T-helper 1 cell treated with Interleukin-12 subunit alpha and Interleukin-12 subunit beta and Interleukin-4 antibody, amounts not matched to agents 30 μg/mL and 1 μg/mL, for 36 hours (primary cell): ENCODE measurements at regions not wholly inside any gene's neighbourhood (a gene's known extent, or its start where the extent isn't known, plus 50 kb on each side); places are given as distances from the start of the nearest gene placed in this dataset.

Source experiments
- H3K27ac Mint-ChIP-seq: one replicate; pipeline ENCODE4 v1.8.0; 2021; ENCODE audit warnings: mild to moderate bottlenecking, mixed read lengths
- H3K27me3 Mint-ChIP-seq: one replicate; pipeline ENCODE4 v1.8.0; 2021; ENCODE audit warnings: low read depth, mixed read lengths
- H3K36me3 Mint-ChIP-seq: one replicate; pipeline ENCODE4 v1.8.0; 2021; ENCODE audit warnings: low read depth, mixed read lengths
- H3K4me1 Mint-ChIP-seq: one replicate; pipeline ENCODE4 v1.8.0; 2021; ENCODE audit warnings: low read depth, mixed read lengths
- H3K4me3 Mint-ChIP-seq: one replicate; pipeline ENCODE4 v1.8.0; 2021; ENCODE audit warnings: mild to moderate bottlenecking, moderate library complexity, mixed read lengths
- H3K9me3 Mint-ChIP-seq: one replicate; pipeline ENCODE4 v1.8.0; 2021; ENCODE audit warnings: mixed read lengths

DNA sequence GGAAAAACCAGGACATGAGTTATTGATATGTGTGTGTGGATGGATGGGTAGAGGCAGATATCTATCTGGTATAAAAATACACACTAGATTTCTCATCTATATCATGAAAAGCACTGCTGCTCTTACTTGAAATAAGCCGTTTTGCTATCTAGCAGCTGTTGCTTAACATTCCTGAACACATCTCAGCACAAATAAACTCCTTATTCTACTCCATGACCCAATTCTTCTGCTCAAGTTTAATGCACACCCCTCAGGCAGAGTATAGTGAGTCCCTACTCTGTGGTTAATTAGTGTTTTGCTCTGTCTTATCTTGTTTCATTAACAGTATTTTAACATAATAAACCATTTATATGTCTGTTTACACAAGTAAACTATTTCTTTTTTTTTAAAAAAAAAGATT, 134.2 kb downstream of the CBLN2 start:
- H3K4me3 Mint-ChIP-seq, result no peak overlapping the region
- H3K36me3 Mint-ChIP-seq, result no peaks in the 10 kb centered on the region
- no peaks in the 10 kb centered on the region for H3K27me3 Mint-ChIP-seq
- no peak overlapping the region for H3K27ac Mint-ChIP-seq
- peaks cover 6% of the 10 kb centered on the region for H3K9me3 Mint-ChIP-seq
- H3K4me1 Mint-ChIP-seq, result no peaks in the 10 kb centered on the region

DNA sequence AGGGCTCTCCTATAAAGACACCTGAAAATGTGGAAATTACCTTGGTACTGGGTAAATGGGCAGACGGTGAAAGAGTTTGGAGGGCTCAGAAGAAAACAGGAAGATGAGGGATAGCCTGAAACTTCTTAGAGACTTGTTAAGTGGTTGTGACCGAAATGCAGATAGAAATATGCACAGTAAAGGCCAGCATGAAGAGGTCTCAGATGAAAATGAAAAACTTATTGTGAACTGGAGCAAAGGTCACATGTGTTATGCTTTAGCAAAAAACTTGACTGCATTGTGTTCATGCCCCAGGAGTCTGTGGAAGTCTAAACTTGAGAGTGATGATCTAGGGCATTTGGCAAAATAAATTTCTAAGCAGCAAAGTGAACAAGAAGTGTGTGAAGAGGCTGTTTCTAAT, 137.1 kb downstream of the CBLN2 start:
- no peaks in the 10 kb centered on the region for H3K36me3 Mint-ChIP-seq
- H3K27me3 Mint-ChIP-seq, result no peaks in the 10 kb centered on the region
- H3K4me1 Mint-ChIP-seq, result no peaks in the 10 kb centered on the region
- no peak overlapping the region for H3K27ac Mint-ChIP-seq
- H3K4me3 Mint-ChIP-seq, result no peak overlapping the region
- H3K9me3 Mint-ChIP-seq, result peaks cover 6% of the 10 kb centered on the region

DNA sequence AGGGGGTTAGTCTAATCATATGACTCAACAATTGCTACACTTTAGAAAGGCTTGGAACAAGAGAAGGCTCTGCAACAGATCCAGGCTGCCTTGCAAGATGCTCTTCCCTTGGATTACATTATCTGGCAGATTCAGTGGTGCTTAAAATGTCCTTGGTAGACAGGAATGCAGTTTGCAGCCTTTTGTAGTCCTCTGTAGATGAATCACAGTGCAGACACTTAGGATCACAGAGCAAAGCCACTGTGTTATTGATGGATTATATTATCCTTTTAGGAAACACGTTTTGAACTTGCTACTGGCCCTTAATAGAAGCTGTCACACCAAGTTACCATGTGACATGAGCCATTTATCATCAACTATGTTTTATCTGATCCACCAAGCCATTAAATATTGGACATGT, 152.2 kb downstream of the CBLN2 start:
- H3K27me3 Mint-ChIP-seq, result no peaks in the 10 kb centered on the region
- H3K36me3 Mint-ChIP-seq, result no peaks in the 10 kb centered on the region
- peaks cover 8% of the 10 kb centered on the region for H3K9me3 Mint-ChIP-seq
- no peak overlapping the region for H3K4me3 Mint-ChIP-seq
- no peaks in the 10 kb centered on the region for H3K4me1 Mint-ChIP-seq
- no peak overlapping the region for H3K27ac Mint-ChIP-seq

DNA sequence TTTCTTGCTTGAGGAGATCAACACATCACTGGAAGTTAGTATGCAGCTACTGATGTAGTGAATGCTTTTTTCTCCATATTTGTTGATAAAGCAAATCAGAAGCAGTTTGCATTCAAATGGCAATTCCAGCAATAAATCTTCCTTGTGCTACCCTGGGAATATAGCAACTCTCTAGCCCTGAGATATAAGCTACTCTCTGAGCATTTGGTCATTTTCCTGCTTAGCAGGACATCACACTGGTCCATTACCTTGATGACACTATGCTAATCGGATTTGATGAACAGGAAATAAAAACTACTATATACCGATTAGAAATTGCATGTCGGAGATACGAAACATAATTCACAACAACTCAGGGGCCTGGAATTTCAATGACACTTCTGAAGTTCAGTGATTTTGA, 152.7 kb downstream of the CBLN2 start:
- H3K4me1 Mint-ChIP-seq, result no peaks in the 10 kb centered on the region
- H3K36me3 Mint-ChIP-seq, result no peaks in the 10 kb centered on the region
- no peak overlapping the region for H3K27ac Mint-ChIP-seq
- no peak overlapping the region for H3K4me3 Mint-ChIP-seq
- peaks cover 8% of the 10 kb centered on the region for H3K9me3 Mint-ChIP-seq
- H3K27me3 Mint-ChIP-seq, result no peaks in the 10 kb centered on the region

DNA sequence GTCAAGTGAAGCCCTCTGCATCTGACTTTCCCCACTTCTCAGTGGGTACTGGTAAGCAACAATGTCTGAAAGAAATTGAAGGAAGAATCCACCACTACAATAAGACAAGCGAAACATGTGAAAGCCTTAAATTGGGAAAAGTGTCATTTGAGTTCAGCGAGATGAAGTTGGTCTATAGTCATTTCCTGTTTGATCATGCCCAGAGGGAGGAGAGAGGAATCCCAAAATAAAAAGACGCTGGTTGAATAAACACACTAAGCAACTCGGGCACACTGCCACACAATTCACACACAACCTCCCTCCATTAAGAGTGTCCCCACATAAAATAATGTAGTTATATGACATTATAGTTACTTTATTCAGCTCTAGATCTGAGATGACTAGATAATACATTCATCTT, 166.1 kb downstream of the CBLN2 start:
- Mint-ChIP-seq H3K27ac (no peak overlapping the region), H3K36me3 (no peaks in the 10 kb centered on the region)

DNA sequence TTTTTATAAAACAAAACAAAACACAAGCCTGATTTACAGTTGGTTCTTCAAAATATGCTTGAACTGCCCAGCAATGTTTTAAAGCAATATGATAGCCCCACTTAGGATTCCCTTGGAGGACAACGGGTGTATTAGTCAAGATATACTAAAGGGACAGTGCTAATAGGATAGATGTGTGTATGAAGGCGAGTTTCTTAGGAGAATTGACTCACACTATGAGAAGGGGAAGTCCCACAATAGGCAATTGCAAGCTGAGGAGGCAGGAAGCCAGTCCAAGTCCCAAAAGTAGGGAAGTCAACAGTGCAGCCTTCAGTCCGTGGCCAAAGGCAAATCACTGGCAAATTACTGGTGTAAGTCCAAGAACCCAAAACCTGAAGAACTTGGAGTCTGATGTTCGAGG, 167.9 kb downstream of the CBLN2 start:
- no peaks in the 10 kb centered on the region for H3K36me3 Mint-ChIP-seq
- no peaks in the 10 kb centered on the region for H3K4me1 Mint-ChIP-seq
- no peak overlapping the region for H3K27ac Mint-ChIP-seq

More for the DNA sequence above, 166.1 kb downstream of the CBLN2 start:
- H3K27me3 Mint-ChIP-seq, result no peaks in the 10 kb centered on the region
- H3K9me3 Mint-ChIP-seq, result no peaks in the 10 kb centered on the region
- no peaks in the 10 kb centered on the region for H3K4me1 Mint-ChIP-seq
- H3K4me3 Mint-ChIP-seq, result no peak overlapping the region

DNA sequence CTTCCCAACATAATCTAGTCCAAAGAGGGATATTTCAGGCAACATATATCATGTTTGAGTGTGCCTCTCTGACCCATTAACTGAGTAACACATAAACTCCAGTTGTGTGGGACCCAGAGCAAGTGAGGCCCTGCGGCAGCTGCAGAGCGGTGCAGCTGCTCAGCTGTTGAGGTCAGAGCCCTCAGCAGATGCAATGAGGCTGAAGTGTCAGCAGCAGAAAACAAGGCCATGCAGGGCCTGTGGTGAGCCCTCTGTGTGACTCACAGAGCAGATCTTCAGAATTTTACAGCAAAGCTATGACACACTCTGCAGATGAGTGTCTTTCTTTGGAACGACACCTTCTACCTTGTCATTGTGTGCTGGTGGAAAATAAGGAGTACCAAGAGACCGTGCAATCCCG, 168.5 kb downstream of the CBLN2 start:
- Mint-ChIP-seq H3K27ac (no peak overlapping the region), H3K4me1 (no peaks in the 10 kb centered on the region)

More for the DNA sequence above, 167.9 kb downstream of the CBLN2 start:
- Mint-ChIP-seq H3K27me3 (no peaks in the 10 kb centered on the region), H3K9me3 (no peaks in the 10 kb centered on the region), H3K4me3 (no peak overlapping the region)

DNA sequence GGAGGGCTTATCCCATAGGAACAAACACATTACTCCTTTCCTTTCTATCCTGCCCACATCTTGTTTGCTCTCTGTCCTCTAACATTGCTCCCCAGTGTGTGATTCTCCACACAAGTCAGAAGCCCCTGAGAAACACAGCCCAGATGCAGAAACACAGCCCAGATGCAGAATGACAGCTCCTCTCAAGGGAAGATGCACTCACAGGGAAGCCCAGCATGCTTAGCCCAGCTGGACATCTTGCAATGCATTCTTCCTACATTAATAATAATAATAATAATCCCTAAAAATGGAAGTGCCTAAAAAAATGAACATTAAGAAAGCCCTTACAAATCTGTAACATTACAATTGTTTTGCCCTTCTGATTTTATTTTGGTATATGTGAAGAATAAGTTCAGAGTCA, 172.1 kb downstream of the CBLN2 start:
- Mint-ChIP-seq H3K9me3 (peaks cover 9% of the 10 kb centered on the region), H3K36me3 (no peaks in the 10 kb centered on the region), H3K27me3 (no peaks in the 10 kb centered on the region), H3K4me3 (no peak overlapping the region), H3K27ac (no peak overlapping the region), H3K4me1 (no peaks in the 10 kb centered on the region)

More for the DNA sequence above, 168.5 kb downstream of the CBLN2 start:
- H3K4me3 Mint-ChIP-seq, result no peak overlapping the region
- H3K36me3 Mint-ChIP-seq, result no peaks in the 10 kb centered on the region
- H3K9me3 Mint-ChIP-seq, result peaks cover 3% of the 10 kb centered on the region
- H3K27me3 Mint-ChIP-seq, result no peaks in the 10 kb centered on the region

DNA sequence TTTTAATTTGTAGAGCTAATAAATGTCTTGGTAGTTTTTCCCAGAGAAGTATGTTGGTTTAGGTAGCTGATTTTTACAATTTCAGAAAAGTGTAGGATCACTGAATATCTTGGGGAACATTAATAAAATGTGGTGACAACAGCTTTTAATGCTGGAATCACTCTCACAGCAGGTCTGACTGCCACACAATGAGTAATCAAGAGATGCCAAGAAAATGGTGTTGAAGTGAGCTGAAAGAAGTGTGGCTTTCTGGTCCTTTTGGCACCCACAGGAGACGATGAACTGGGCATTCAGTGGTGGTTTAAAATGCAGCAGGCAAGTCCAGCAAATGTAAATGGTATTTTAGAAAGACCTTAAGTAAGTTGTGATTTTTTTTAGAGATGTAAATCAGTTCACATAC, 175.8 kb downstream of the CBLN2 start:
- H3K36me3 Mint-ChIP-seq, result no peaks in the 10 kb centered on the region
- H3K27ac Mint-ChIP-seq, result no peak overlapping the region
- H3K27me3 Mint-ChIP-seq, result no peaks in the 10 kb centered on the region
- H3K4me3 Mint-ChIP-seq, result no peak overlapping the region
- H3K4me1 Mint-ChIP-seq, result no peaks in the 10 kb centered on the region
- H3K9me3 Mint-ChIP-seq, result peaks cover 9% of the 10 kb centered on the region

DNA sequence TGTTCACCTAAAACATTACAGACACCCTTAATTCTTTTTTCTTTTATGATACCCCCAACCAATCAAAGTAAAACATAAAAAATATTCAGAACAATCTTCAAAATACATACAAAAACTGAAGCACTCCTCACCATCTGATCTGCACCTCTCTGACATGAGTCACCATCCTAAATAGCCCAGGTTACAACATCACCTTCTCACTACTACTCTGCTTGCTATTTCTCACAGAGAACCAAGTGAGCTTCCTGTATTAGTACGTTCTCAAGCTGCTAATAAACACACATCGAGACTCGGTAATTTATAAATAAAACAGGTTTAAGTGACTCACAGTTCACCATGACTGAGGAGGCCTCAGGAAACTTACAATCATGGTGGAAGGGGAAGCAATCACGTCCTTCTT, 183.5 kb downstream of the CBLN2 start:
- H3K27me3 Mint-ChIP-seq, result no peaks in the 10 kb centered on the region
- H3K4me1 Mint-ChIP-seq, result no peaks in the 10 kb centered on the region
- H3K27ac Mint-ChIP-seq, result no peak overlapping the region
- H3K36me3 Mint-ChIP-seq, result no peaks in the 10 kb centered on the region
- peaks cover 3% of the 10 kb centered on the region for H3K9me3 Mint-ChIP-seq
- H3K4me3 Mint-ChIP-seq, result no peak overlapping the region

DNA sequence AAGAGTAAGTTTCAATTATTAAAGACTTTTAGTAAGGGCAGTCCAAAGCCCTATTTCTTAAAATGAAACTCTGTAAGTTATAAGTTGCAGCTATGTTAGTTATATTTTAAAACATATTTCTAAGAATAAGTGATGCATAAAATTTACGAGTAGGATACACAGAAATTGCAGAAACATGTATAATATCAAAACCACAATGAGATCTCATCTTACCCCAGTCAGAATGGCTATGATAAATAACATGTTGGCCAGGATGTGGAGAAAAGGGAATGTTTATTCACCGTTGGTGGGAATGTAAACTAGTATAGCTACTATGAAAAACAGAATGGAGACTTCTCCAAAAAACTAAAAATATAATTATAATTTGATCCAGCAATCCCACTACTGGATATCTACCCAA, 201.2 kb downstream of the CBLN2 start:
- Mint-ChIP-seq H3K4me3 (no peak overlapping the region), H3K9me3 (no peaks in the 10 kb centered on the region), H3K36me3 (no peaks in the 10 kb centered on the region), H3K27ac (no peak overlapping the region), H3K4me1 (no peaks in the 10 kb centered on the region), H3K27me3 (no peaks in the 10 kb centered on the region)

DNA sequence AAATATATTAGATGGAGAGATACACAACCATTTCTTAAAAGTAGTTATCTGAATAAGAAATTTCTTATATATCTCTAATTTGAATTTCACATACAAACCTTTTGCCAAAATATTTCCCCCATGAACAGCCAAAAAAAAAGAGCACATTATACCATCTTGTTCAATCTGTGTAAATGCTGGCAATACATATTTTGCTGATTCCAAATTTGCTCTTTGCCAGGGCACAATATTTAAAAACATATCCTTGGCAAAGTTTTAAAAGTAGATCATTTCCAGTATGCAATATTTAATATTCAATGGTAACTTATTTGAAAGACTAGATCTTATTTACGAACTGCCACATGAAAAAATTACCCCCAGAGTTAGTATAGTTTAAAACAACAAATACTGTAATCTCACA, 204.2 kb downstream of the CBLN2 start:
- H3K36me3 Mint-ChIP-seq, result no peaks in the 10 kb centered on the region
- H3K9me3 Mint-ChIP-seq, result no peaks in the 10 kb centered on the region
- H3K4me1 Mint-ChIP-seq, result no peaks in the 10 kb centered on the region
- H3K27me3 Mint-ChIP-seq, result no peaks in the 10 kb centered on the region
- H3K27ac Mint-ChIP-seq, result no peak overlapping the region
- no peak overlapping the region for H3K4me3 Mint-ChIP-seq

DNA sequence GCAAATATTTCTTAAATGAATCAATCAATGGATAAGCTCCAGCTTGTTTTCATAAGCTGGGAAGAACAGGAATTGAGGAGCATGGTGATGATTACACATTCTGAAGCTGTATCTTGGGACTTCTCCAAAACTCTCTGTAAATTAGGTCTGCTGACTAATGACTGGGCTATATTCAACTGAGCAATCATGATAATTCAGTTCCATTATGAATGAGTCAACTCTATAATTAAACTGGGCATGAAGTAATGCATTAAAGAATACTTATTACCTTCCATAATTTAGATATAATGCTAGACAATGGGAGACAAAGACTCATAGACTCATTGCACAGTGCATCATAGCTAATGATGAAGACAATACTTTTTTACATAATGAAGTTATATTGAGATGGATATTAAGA, 207.4 kb downstream of the CBLN2 start:
- Mint-ChIP-seq H3K36me3 (no peaks in the 10 kb centered on the region), H3K27me3 (no peaks in the 10 kb centered on the region), H3K4me1 (no peaks in the 10 kb centered on the region), H3K4me3 (no peak overlapping the region), H3K27ac (no peak overlapping the region), H3K9me3 (no peaks in the 10 kb centered on the region)

DNA sequence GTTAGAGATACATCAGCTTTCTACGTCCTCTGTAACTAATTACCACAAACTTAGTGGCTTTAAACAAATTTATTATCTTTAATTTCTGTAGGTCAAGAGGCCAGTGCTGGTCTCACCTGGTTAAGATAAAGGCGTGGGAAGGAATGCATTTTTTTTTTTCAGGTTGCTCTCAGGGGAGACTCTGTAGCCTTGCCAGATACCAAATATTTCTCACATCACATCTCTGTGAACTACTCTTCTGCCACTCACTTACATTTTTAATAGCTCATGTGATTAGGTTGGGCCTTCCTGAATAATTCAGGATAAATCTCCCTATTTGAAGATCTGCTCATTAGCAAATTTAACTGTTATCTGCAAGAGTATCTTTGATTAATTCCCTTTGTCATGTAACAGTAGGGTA, 214.6 kb downstream of the CBLN2 start:
- Mint-ChIP-seq H3K4me3 (no peak overlapping the region), H3K9me3 (no peaks in the 10 kb centered on the region), H3K4me1 (no peaks in the 10 kb centered on the region), H3K27me3 (no peaks in the 10 kb centered on the region), H3K27ac (no peak overlapping the region), H3K36me3 (no peaks in the 10 kb centered on the region)

DNA sequence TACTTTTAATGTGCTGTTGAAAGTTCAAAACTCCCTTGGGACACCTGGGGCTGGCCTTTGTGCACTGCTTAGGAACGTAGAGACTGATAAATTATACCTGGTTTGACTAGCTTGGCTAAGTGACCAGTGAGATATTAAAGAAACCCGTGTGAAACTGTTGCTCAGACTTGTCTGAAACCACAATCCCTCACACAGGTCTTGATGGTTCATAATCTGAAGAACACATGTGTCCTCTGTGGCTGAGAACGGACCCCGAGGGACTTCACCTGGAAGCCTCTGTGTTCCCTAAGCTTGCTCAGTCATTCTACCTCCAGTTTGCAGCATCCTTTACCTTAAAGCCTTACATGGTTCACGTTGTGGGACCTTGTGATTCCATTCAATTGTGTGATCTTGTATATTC, 218.8 kb downstream of the CBLN2 start:
- H3K27me3 Mint-ChIP-seq, result no peaks in the 10 kb centered on the region
- no peak overlapping the region for H3K4me3 Mint-ChIP-seq
- no peak overlapping the region for H3K27ac Mint-ChIP-seq
- H3K36me3 Mint-ChIP-seq, result no peaks in the 10 kb centered on the region
- H3K4me1 Mint-ChIP-seq, result no peaks in the 10 kb centered on the region
- no peaks in the 10 kb centered on the region for H3K9me3 Mint-ChIP-seq

DNA sequence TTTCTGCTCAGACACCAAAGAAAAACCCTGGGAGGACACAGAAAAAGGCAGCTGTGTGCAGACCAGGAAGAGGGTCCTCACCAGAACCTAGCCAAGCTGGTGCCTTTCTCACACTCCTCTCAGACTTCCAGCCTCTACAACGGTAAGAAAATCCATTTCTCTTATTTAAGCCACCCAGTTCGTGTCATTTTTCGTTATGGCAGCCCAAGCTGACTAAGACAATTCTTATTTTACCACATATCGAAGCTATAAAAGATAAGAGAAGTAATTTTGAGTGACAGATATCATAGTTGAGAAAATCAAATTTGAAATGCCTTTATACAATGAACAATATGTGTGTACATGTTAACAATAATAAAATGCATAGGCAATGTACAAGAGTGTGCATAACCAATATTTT, 219.5 kb downstream of the CBLN2 start:
- no peak overlapping the region for H3K4me3 Mint-ChIP-seq
- H3K27ac Mint-ChIP-seq, result no peak overlapping the region
- no peaks in the 10 kb centered on the region for H3K36me3 Mint-ChIP-seq
- no peaks in the 10 kb centered on the region for H3K4me1 Mint-ChIP-seq
- no peaks in the 10 kb centered on the region for H3K27me3 Mint-ChIP-seq
- H3K9me3 Mint-ChIP-seq, result no peaks in the 10 kb centered on the region
